OCI-LY3 (cell line): ENCODE measurements at regions not wholly inside any gene's neighbourhood (a gene's known extent, or its start where the extent isn't known, plus 50 kb on each side); places are given as distances from the start of the nearest gene placed in this dataset.

ENCODE experiments used
- H2AFZ ChIP-seq: fragments of 200-600, 300-600 bp; shearing (Covaris generic); 2 replicates; pipeline ENCODE4 v1.6.0; 2014; ENCODE audit warnings: antibody characterized with exemption, low read depth, low read length
- H3K27ac ChIP-seq: fragments of 200-600, 300-600 bp; sonication (generic); 2 replicates; pipeline ENCODE4 v1.5.1; 2014; ENCODE audit warnings: mild to moderate bottlenecking, low read length, moderate library complexity, mixed read lengths
- H3K27me3 ChIP-seq: fragments of 200-600, 300-600 bp; sonication (generic); 2 replicates; pipeline ENCODE4 v1.6.1; 2014; ENCODE audit warnings: low read depth, low read length, mixed read lengths
- H3K36me3 ChIP-seq: fragments of 200-600, 300-600 bp; sonication (generic); replicated peaks from 2 replicates; pipeline ENCODE3; 2014; ENCODE audit warnings: low read depth, low read length, mixed read lengths
- H3K4me1 ChIP-seq: fragments of 300-600, 200-600 bp; sonication (generic); 2 replicates; pipeline ENCODE4 v1.6.1; 2014; ENCODE audit warnings: low read length, mixed read lengths
- H3K4me2 ChIP-seq: fragments of 200-600, 300-600 bp; sonication (generic); 2 replicates; pipeline ENCODE4 v1.6.1; 2014; ENCODE audit warnings: low read length, mixed read lengths
- H3K4me3 ChIP-seq: fragments of 300-600, 200-600 bp; sonication (generic); 2 replicates; pipeline ENCODE4 v1.5.1; 2014; ENCODE audit warnings: antibody characterized with exemption, mild to moderate bottlenecking, low read length, moderate library complexity
- H3K79me2 ChIP-seq: fragments of 300-600, 200-600 bp; shearing (Covaris generic); 2 replicates; pipeline ENCODE4 v1.6.1; 2014; ENCODE audit warnings: mild to moderate bottlenecking, low read length, mixed read lengths
- H3K9ac ChIP-seq: fragments of 300-600, 200-600 bp; shearing (Covaris generic); 2 replicates; pipeline ENCODE4 v1.6.0; 2014; ENCODE audit warnings: mild to moderate bottlenecking, low read length, moderate library complexity
- H3K9me3 ChIP-seq: fragments of 200-600, 300-600 bp; shearing (Covaris generic); 2 replicates; pipeline ENCODE4 v1.6.1; 2014; ENCODE audit warnings: low read length, mixed read lengths; ENCODE audit not compliant: insufficient read depth
- H4K20me1 ChIP-seq: fragments of 200-600, 300-600 bp; sonication (generic); 2 replicates; pipeline ENCODE4 v1.6.1; 2016; ENCODE audit warnings: low read length, mixed read lengths; ENCODE audit not compliant: insufficient read depth
- CTCF ChIP-seq: fragments of 200-600, 300-600 bp; sonication (generic); IDR thresholded peaks from 2 replicates; pipeline ENCODE4 v1.5.1; 2014; ENCODE audit warnings: antibody characterized with exemption, low read length, low read depth
- EZH2phosphoT487 ChIP-seq: fragments of 200-600 bp; shearing (Covaris generic); IDR thresholded peaks from 2 replicates; pipeline ENCODE4 v1.6.1; 2018; ENCODE audit warnings: antibody characterized with exemption, mixed run types, low read depth

GRCh38 chr5:51476431-51476830 is 93.2 kb downstream of the ISL1 start:
- Histone ChIP-seq H3K79me2 (no peaks in the 10 kb centered on the region), H3K4me3 (no peak overlapping the region), H3K27me3 (no peaks in the 10 kb centered on the region), H4K20me1 (no peaks in the 10 kb centered on the region), H3K36me3 (no peaks in the 10 kb centered on the region), H3K27ac (no peak overlapping the region), H3K9ac (no peak overlapping the region), H2AFZ (no peak overlapping the region), H3K4me1 (peaks cover 10% of the 10 kb centered on the region; the same call in 1 of the 2 replicates), H3K9me3 (no peaks in the 10 kb centered on the region), H3K4me2 (no peak overlapping the region)
- TF ChIP-seq EZH2phosphoT487 (no peak), CTCF (no peak)

GRCh38 chr5:51479840-51480239 is 96.6 kb downstream of the ISL1 start:
- Histone ChIP-seq H3K36me3 (no peaks in the 10 kb centered on the region), H2AFZ (no peak overlapping the region), H3K27ac (no peak overlapping the region), H3K79me2 (no peaks in the 10 kb centered on the region), H3K4me1 (peaks cover 10% of the 10 kb centered on the region; the same call in 1 of the 2 replicates), H4K20me1 (no peaks in the 10 kb centered on the region), H3K4me2 (no peak overlapping the region), H3K4me3 (no peak overlapping the region), H3K27me3 (no peaks in the 10 kb centered on the region), H3K9me3 (no peaks in the 10 kb centered on the region), H3K9ac (no peak overlapping the region)
- TF ChIP-seq EZH2phosphoT487 (no peak), CTCF (no peak)

GRCh38 chr5:51484326-51484725 is 101.1 kb downstream of the ISL1 start:
- Histone ChIP-seq H3K36me3 (no peaks in the 10 kb centered on the region), H3K79me2 (no peaks in the 10 kb centered on the region), H3K9ac (no peak overlapping the region), H3K9me3 (no peaks in the 10 kb centered on the region), H4K20me1 (no peaks in the 10 kb centered on the region), H3K4me2 (no peak overlapping the region), H2AFZ (no peak overlapping the region), H3K4me1 (peaks cover 10% of the 10 kb centered on the region; the same call in 1 of the 2 replicates), H3K27me3 (no peaks in the 10 kb centered on the region), H3K27ac (no peak overlapping the region), H3K4me3 (no peak overlapping the region)
- no peak for TF ChIP-seq CTCF
- TF ChIP-seq EZH2phosphoT487, result no peak

- Histone ChIP-seq H4K20me1 (no peaks in the 10 kb centered on the region), H3K36me3 (no peaks in the 10 kb centered on the region), H3K79me2 (no peaks in the 10 kb centered on the region), H3K27me3 (no peaks in the 10 kb centered on the region), H3K9me3 (no peaks in the 10 kb centered on the region), H2AFZ (no peak overlapping the region), H3K4me3 (no peak overlapping the region), H3K4me1 (no peaks in the 10 kb centered on the region), H3K27ac (no peak overlapping the region), H3K4me2 (no peak overlapping the region), H3K9ac (no peak overlapping the region)
- TF ChIP-seq CTCF (no peak), EZH2phosphoT487 (no peak)
Measured at GRCh38 chr5:51486158-51486557, 102.9 kb downstream of the ISL1 start.
